IPS-18a (cell line): ENCODE measurements at regions not wholly inside any gene's neighbourhood (a gene's known extent, or its start where the extent isn't known, plus 50 kb on each side); places are given as distances from the start of the nearest gene placed in this dataset.

Experiments
- H3K27ac ChIP-seq: one replicate; pipeline ENCODE4 v1.5.1; 2013; ENCODE audit warnings: low read length
- H3K27me3 ChIP-seq: one replicate; pipeline ENCODE4 v1.6.1; 2013; ENCODE audit warnings: mild to moderate bottlenecking, low read length; ENCODE audit not compliant: control insufficient read depth, insufficient read depth
- H3K36me3 ChIP-seq: one replicate; pipeline ENCODE4 v1.6.1; 2013; ENCODE audit warnings: low read depth, low read length; ENCODE audit not compliant: control insufficient read depth
- H3K4me1 ChIP-seq: one replicate; pipeline ENCODE4 v1.6.1; 2013; ENCODE audit warnings: low read depth, low read length; ENCODE audit not compliant: control insufficient read depth
- H3K4me3 ChIP-seq: one replicate; pipeline ENCODE4 v1.5.1; 2013; ENCODE audit warnings: low read length
- H3K9ac ChIP-seq: one replicate; pipeline ENCODE4 v1.6.1; 2013; ENCODE audit warnings: mild to moderate bottlenecking, low read length, moderate library complexity
- H3K9me3 ChIP-seq: one replicate; pipeline ENCODE4 v1.6.1; 2013; ENCODE audit warnings: low read depth, low read length; ENCODE audit not compliant: control insufficient read depth

DNA sequence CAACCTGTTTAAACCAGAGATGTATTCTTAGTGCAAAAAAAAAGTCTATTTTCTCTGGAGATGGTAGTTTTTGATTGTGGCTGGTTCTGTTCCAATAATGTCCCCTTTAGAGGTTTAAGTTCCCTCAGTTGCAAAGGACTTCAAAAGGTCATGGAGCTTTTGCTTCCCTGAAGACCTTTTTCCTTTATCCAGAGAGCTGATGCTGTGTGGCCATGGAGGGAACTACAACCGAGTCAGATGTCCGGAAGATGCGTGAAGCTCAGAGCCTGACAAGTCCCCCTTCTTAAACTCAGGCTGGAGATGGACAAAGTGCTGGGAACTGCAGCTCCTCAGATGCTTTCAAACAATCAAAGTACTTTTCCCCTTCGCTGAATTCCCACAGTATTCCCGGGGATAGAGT, 176.1 kb downstream of the TMEM18 start:
- no peaks in the 10 kb centered on the region for H3K9me3 ChIP-seq
- no peak overlapping the region for H3K9ac ChIP-seq
- H3K27me3 ChIP-seq, result peaks cover 4% of the 10 kb centered on the region
- no peaks in the 10 kb centered on the region for H3K36me3 ChIP-seq
- no peak overlapping the region for H3K4me3 ChIP-seq
- H3K27ac ChIP-seq, result no peak overlapping the region
- H3K4me1 ChIP-seq, result peaks cover 19% of the 10 kb centered on the region

DNA sequence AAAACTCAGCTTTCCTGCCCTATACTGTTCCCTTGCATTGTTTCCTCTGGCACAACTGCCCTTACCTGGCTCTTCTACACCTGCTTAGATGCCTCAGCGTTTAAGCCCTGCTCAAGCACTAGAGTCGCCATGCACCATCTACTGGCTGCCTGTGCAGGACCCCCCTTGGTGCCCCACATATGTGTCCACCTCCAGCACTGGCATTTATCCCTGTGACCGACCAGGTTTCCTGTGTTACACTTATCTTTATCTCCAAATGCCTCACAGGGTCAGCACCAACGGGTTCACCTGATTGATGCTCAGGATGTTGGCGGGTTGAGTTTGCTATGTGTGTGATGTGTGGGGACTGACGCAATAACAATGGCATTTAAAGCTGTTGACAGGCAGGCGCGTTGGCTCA, 177.5 kb downstream of the TMEM18 start:
- Histone ChIP-seq H3K27ac (no peak overlapping the region), H3K4me1 (peaks cover 5% of the 10 kb centered on the region), H3K27me3 (peaks cover under 1% of the 10 kb centered on the region), H3K9ac (no peak overlapping the region), H3K36me3 (no peaks in the 10 kb centered on the region), H3K4me3 (no peak overlapping the region), H3K9me3 (no peaks in the 10 kb centered on the region)

DNA sequence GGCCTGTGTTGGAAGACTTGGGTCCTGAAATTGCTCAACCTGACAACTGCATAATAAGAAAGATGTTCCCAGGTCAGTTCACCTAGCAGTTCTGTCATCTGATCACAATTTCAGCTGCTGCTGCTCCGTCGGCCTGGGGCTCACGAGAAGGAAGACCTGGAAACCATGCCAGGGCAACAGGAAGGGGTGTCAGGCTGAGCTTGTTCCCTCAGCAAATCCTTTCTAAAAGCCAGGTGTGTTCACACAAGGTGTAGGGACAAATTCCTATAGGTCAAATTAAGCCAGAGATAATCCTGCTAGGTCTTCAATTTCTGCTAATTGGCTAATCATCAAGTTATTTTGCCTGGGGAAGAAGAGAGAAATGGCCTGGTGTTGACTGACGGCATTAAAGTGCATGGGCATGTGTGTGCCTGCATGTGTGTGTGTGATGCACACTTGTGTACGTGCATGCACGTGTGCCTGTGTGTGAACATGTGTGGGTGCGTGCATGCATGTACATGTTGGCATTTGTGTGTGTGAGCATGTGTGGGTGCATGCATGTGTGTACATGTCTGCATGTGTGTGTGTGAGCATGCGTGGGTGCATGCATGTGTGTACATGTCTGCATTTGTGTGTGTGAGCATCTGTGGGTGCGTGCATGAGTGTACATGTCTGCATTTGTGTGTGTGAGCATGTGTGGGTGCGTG, 178.6 kb downstream of the TMEM18 start:
- Histone ChIP-seq H3K36me3 (no peaks in the 10 kb centered on the region), H3K27ac (no peak overlapping the region), H3K27me3 (no peaks in the 10 kb centered on the region), H3K9me3 (no peaks in the 10 kb centered on the region), H3K4me3 (no peak overlapping the region), H3K9ac (no peak overlapping the region), H3K4me1 (peaks cover 3% of the 10 kb centered on the region)

DNA sequence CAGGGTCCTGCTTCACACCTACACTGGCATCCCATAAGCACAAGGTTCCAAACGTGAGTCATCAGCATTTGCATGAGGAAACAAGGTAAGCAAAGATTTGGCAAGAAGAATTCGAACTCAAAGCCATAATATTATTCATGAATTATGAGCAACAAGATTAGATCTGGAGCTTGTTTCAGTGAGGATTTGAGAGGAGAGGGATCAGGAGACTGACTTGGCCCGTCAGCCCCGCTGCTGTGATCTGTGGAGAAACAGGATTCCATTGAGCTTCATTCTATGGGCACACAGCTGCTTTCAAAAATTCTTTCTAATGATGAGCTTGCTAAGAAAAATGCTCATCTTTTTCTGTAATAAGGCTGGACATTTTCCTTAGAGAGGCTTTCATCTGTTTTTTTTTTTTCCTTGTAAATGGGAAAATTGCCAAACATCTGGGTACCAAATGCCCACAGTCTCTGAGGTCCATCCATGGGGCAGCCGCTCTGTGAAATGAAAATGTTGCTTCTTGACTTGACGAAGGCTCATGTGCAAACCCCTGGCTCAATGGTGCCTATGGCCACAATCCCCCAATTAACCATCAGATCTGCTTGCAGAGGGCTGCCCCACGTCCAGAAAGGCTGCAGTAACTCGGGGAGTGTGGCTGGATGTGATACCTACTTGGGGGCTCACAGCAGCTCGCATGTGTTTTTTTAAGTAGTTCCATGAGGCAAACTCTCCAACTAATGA, 179.3 kb downstream of the TMEM18 start:
- Histone ChIP-seq H3K4me3 (no peak overlapping the region), H3K9me3 (no peaks in the 10 kb centered on the region), H3K27me3 (no peaks in the 10 kb centered on the region), H3K9ac (no peak overlapping the region), H3K36me3 (no peaks in the 10 kb centered on the region), H3K4me1 (peaks cover 3% of the 10 kb centered on the region), H3K27ac (no peak overlapping the region)

DNA sequence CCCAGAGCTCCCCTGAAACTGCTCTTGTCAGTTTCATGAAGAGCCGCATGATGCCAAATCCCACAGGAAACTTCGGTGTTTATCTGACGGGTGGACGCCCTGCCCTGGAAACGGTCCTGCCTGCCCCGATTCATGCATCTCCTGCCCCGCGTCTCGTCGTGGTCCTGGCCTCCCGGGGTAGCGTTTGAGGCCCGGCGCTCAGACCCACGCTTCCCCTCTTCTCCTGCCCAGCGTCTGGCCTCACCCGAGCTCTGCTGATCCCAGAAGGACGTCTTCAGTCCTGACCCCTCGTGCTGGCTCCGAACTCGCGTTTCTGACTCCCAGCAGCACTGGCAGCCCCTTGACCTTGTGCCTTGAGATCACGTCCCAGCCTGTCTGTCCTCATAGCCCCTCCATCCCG, 180.5 kb downstream of the TMEM18 start:
- peaks cover 3% of the 10 kb centered on the region for H3K4me1 ChIP-seq
- H3K27me3 ChIP-seq, result no peaks in the 10 kb centered on the region
- H3K9ac ChIP-seq, result no peak overlapping the region
- H3K9me3 ChIP-seq, result no peaks in the 10 kb centered on the region
- H3K36me3 ChIP-seq, result no peaks in the 10 kb centered on the region
- no peak overlapping the region for H3K4me3 ChIP-seq
- no peak overlapping the region for H3K27ac ChIP-seq

DNA sequence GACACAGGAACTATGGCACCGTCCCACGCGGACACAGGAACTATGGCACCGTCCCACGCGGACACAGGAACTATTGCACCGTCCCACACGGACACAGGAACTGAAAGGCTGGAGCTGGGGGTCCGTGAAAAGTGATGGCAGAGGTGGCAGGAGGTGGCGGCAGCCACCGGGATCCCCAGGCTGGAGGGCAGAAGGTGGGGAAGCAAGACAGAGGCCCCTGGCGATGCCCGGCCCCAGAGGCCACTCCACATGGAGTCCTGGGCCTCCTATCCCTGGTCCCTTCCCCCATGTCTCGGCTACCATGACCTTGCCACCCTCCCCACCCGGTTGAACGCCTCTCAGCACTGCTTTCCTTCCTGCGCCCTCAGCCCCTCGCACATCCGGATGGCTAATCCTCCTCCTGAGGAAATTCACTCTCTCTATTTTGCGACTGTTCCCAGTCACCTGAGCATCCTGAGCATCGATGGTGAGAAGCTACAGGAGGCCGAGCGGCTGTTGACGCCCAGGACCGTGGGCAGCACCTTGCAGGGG, 181.4 kb downstream of the TMEM18 start:
- Histone ChIP-seq H3K36me3 (no peaks in the 10 kb centered on the region), H3K9me3 (no peaks in the 10 kb centered on the region), H3K27me3 (no peaks in the 10 kb centered on the region), H3K4me3 (no peak overlapping the region), H3K27ac (no peak overlapping the region), H3K9ac (no peak overlapping the region), H3K4me1 (peaks cover 3% of the 10 kb centered on the region)

DNA sequence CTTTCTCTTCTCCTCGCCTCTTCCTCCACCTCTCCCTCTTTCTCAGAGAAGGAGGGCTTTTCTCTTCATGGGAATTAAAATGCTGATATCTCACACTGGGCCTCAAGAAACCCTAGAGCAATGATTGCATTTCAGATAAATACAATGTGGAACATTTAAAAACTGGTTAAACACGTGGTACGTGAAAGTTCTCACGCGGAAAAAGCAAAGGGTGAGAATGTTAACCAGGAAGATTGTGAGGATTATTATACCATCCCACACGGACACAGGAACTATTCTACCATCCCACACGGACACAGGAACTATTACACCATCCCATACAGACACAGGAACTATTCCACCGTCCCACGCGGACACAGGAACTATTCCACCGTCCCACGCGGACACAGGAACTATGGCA, 182.4 kb downstream of the TMEM18 start:
- Histone ChIP-seq H3K9ac (no peak overlapping the region), H3K4me1 (peaks cover 3% of the 10 kb centered on the region), H3K27me3 (no peaks in the 10 kb centered on the region), H3K9me3 (no peaks in the 10 kb centered on the region), H3K27ac (no peak overlapping the region), H3K4me3 (no peak overlapping the region), H3K36me3 (no peaks in the 10 kb centered on the region)

DNA sequence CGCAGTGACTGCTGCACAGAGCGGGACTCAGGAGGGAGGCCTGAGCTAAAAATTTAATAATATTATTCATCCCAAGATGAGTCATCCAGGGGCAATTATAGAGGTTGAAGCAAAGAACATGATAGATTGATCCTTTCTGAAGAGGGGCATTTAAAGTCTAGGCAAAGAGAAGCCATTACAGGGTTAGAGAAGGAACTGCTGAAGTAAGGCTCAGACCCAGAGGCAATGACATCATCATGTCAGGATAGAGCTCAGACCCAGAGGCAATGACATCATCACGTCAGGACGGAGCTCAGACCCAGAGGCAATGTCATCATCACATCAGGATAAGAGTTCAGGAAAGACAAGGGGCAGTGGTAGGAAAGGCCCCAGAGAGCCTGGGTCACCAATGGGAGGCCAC, 184.0 kb downstream of the TMEM18 start:
- H3K9ac ChIP-seq, result no peak overlapping the region
- H3K4me1 ChIP-seq, result peaks cover 3% of the 10 kb centered on the region
- H3K27ac ChIP-seq, result no peak overlapping the region
- H3K27me3 ChIP-seq, result no peaks in the 10 kb centered on the region
- H3K4me3 ChIP-seq, result no peak overlapping the region
- no peaks in the 10 kb centered on the region for H3K36me3 ChIP-seq
- H3K9me3 ChIP-seq, result no peaks in the 10 kb centered on the region

DNA sequence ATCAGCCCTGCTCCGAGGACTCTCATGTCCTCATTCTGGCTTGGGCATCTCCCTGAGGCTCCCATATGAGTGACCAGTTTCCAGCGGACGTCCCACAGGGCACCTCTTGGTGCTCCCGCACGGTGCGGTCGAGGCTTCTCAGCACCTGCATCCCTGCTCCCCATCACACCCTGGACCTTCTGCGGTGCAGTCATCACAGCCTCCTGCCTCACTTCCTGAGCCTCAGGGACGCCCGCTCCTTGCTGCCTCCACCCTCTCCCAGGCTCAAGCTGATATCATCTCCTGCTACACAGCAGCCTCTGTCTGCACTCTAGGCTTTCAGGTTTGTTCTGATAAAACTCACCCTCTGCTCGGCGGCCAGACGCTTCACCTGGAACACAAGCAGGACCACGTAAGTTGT, 185.0 kb downstream of the TMEM18 start:
- Histone ChIP-seq H3K9ac (no peak overlapping the region), H3K27me3 (no peaks in the 10 kb centered on the region), H3K9me3 (no peaks in the 10 kb centered on the region), H3K36me3 (no peaks in the 10 kb centered on the region), H3K27ac (no peak overlapping the region), H3K4me1 (peaks cover 3% of the 10 kb centered on the region), H3K4me3 (no peak overlapping the region)

DNA sequence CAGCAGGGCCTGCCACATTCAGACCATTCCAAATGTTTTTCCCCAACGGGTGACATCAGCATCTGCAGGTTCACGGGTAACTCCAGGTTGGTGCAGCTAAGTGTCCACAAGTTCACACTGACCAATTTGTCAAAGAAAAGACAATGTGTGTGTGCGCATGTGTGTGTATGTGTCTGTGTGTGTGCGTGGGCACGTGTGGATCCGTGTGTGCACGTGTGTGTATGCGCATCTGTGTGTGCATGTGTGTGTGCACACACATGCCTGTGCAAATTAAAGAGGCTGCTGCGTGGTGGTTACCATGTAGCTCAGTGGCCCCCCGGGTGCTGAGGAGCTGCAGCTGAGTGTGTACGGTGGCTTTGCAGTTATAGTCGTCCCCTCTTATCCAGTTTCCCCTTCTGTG, 187.4 kb downstream of the TMEM18 start:
- Histone ChIP-seq H3K4me1 (peaks cover 3% of the 10 kb centered on the region), H3K27me3 (no peaks in the 10 kb centered on the region), H3K36me3 (no peaks in the 10 kb centered on the region), H3K4me3 (no peak overlapping the region), H3K27ac (no peak overlapping the region), H3K9ac (no peak overlapping the region), H3K9me3 (no peaks in the 10 kb centered on the region)

DNA sequence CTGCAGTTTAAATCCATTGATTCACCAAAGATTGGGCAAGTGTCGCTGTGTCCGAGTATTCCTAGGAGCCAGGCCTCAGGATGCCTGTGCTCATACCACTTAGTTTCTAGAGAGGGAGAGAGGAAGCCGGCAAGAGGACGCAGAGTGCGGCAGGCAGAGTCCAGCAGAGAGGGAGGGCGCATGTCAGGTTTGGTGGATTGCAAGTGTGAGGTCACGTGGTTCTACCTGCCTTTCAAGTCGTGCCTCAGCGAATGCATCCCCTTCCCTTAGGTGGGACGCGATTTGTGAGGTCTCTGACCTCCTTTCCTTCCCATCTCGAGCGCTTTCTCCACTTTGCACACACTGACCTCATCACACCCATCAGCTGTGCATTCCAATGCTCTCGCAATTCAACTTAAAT, 188.1 kb downstream of the TMEM18 start:
- Histone ChIP-seq H3K4me3 (no peak overlapping the region), H3K9me3 (no peaks in the 10 kb centered on the region), H3K27me3 (no peaks in the 10 kb centered on the region), H3K4me1 (no peaks in the 10 kb centered on the region), H3K27ac (no peak overlapping the region), H3K9ac (no peak overlapping the region), H3K36me3 (no peaks in the 10 kb centered on the region)
